Testis (tissue), 2 donors: ENCODE measurements at regions not wholly inside any gene's neighbourhood (a gene's known extent, or its start where the extent isn't known, plus 50 kb on each side); places are given as distances from the start of the nearest gene placed in this dataset.

Experiments used
- POLR2A ChIP-seq: fragments of 450-650 bp; IDR thresholded peaks from one replicate; pipeline ENCODE4 v1.6.1; 2017; ENCODE audit warnings: antibody characterized with exemption, mild to moderate bottlenecking, moderate library complexity
- TF ChIP-seq, protein P1 (sequence below), 3 experiments: fragments of 450-650 bp in 2 of 3; fragments of 200-600 bp in 1 of 3; sonication (generic) in 1 of 3; IDR thresholded peaks; one replicate each; pipeline ENCODE4 v1.5.1; 2016 to 2019; ENCODE audit warnings: antibody characterized with exemption in 3 of 3, mild to moderate bottlenecking in 2 of 3, moderate library complexity in 1 of 3

DNA sequence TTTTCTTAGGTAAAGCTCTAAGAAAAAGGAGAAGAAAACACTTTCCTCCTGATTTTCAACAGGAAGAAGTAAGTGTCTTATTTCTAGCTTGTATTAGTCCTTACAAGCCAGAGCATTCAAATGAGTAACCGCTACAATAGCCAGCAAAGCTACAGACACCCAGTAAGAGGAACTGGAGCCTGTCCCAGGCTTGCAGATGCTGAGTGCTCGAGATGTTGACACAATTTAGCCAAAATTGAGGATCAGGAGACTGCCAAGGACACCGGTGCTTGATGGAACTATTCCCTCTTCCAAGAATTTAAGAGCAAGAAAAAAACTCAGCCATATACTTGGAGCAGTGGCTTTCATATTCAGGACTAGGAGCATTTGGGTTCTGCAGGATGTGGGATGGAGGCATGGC lies 149.3 kb upstream of the DPP6 start:
- TF ChIP-seq, protein P1, sequence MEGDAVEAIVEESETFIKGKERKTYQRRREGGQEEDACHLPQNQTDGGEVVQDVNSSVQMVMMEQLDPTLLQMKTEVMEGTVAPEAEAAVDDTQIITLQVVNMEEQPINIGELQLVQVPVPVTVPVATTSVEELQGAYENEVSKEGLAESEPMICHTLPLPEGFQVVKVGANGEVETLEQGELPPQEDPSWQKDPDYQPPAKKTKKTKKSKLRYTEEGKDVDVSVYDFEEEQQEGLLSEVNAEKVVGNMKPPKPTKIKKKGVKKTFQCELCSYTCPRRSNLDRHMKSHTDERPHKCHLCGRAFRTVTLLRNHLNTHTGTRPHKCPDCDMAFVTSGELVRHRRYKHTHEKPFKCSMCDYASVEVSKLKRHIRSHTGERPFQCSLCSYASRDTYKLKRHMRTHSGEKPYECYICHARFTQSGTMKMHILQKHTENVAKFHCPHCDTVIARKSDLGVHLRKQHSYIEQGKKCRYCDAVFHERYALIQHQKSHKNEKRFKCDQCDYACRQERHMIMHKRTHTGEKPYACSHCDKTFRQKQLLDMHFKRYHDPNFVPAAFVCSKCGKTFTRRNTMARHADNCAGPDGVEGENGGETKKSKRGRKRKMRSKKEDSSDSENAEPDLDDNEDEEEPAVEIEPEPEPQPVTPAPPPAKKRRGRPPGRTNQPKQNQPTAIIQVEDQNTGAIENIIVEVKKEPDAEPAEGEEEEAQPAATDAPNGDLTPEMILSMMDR (IDR thresholded peaks at IDR 0.05) = no peak
- TF ChIP-seq POLR2A = no peak
